ENCODE measurements at regions not wholly inside any gene's neighbourhood (a gene's known extent, or its start where the extent isn't known, plus 50 kb on each side); places are given as distances from the start of the nearest gene placed in this dataset.

GRCh38 chr7:84250452-84250851 is 55.9 kb upstream of the SEMA3A start:
- Histone ChIP-seq H3K4me2 (ENCODE audit: low read depth, low read length, poor library complexity, severe bottlenecking) (no peak overlapping the region), H3K36me3 (ENCODE audit: insufficient read depth, low read length) (no peaks in the 10 kb centered on the region), H3K27me3 (ENCODE audit: low read length) (no peaks in the 10 kb centered on the region), H3K4me1 (ENCODE audit: low read length) (no peaks in the 10 kb centered on the region), H3K4me3 (ENCODE audit: low read length) (no peak overlapping the region), H3K9me2 (replicated peaks; ENCODE audit: insufficient read depth, low read length) (no peaks in the 10 kb centered on the region), H3K9ac (ENCODE audit: low read length) (no peak overlapping the region), H3K79me2 (ENCODE audit: low read length) (no peaks in the 10 kb centered on the region), H3K27ac (ENCODE audit: low read length) (no peak overlapping the region), H2AFZ (ENCODE audit: low read length) (no peak overlapping the region), H4K20me1 (ENCODE audit: insufficient read depth, low read depth, low read length) (no peaks in the 10 kb centered on the region), H3K9me3 (ENCODE audit: low read length) (peaks cover 2% of the 10 kb centered on the region; the same call in 1 of the 2 replicates)
- DNase-seq = no peak

- no peaks in the 10 kb centered on the region for H3K36me3 ChIP-seq (ENCODE audit: insufficient read depth, low read length)
- no peaks in the 10 kb centered on the region for H3K4me1 ChIP-seq (ENCODE audit: low read length)
Observed at GRCh38 chr7:84249656-84250055, 55.1 kb upstream of the SEMA3A start.

GRCh38 chr7:84248843-84249242 is 54.3 kb upstream of the SEMA3A start:
- Histone ChIP-seq H4K20me1 (ENCODE audit: insufficient read depth, low read depth, low read length) (no peaks in the 10 kb centered on the region), H3K36me3 (ENCODE audit: insufficient read depth, low read length) (no peaks in the 10 kb centered on the region), H2AFZ (ENCODE audit: low read length) (no peak overlapping the region), H3K4me2 (ENCODE audit: low read depth, low read length, poor library complexity, severe bottlenecking) (no peak overlapping the region), H3K9ac (ENCODE audit: low read length) (no peak overlapping the region), H3K9me3 (ENCODE audit: low read length) (peaks cover 2% of the 10 kb centered on the region; the same call in 1 of the 2 replicates), H3K4me1 (ENCODE audit: low read length) (no peaks in the 10 kb centered on the region), H3K79me2 (ENCODE audit: low read length) (no peaks in the 10 kb centered on the region), H3K4me3 (ENCODE audit: low read length) (no peak overlapping the region), H3K9me2 (replicated peaks; ENCODE audit: insufficient read depth, low read length) (no peaks in the 10 kb centered on the region), H3K27me3 (ENCODE audit: low read length) (no peaks in the 10 kb centered on the region), H3K27ac (ENCODE audit: low read length) (no peak overlapping the region)
- no peak for DNase-seq

More at GRCh38 chr7:84249656-84250055, 55.1 kb upstream of the SEMA3A start:
- no peak overlapping the region for H2AFZ ChIP-seq (ENCODE audit: low read length)
- H3K9me2 ChIP-seq (replicated peaks; ENCODE audit: insufficient read depth, low read length) = no peaks in the 10 kb centered on the region
- H3K79me2 ChIP-seq (ENCODE audit: low read length) = no peaks in the 10 kb centered on the region
- no peak overlapping the region for H3K4me2 ChIP-seq (ENCODE audit: low read depth, low read length, poor library complexity, severe bottlenecking)
- peaks cover 2% of the 10 kb centered on the region; the same call in 1 of the 2 replicates for H3K9me3 ChIP-seq (ENCODE audit: low read length)
- H3K27ac ChIP-seq (ENCODE audit: low read length) = no peak overlapping the region
- H3K27me3 ChIP-seq (ENCODE audit: low read length) = no peaks in the 10 kb centered on the region
- no peak overlapping the region for H3K9ac ChIP-seq (ENCODE audit: low read length)
- DNase-seq = no peak
- no peak overlapping the region for H3K4me3 ChIP-seq (ENCODE audit: low read length)
- H4K20me1 ChIP-seq (ENCODE audit: insufficient read depth, low read depth, low read length) = no peaks in the 10 kb centered on the region

- no peak for DNase-seq
- no peaks in the 10 kb centered on the region for H4K20me1 ChIP-seq (ENCODE audit: insufficient read depth, low read depth, low read length)
- no peak overlapping the region for H3K27ac ChIP-seq (ENCODE audit: low read length)
- no peak overlapping the region for H3K9ac ChIP-seq (ENCODE audit: low read length)
- H3K36me3 ChIP-seq (ENCODE audit: insufficient read depth, low read length) = no peaks in the 10 kb centered on the region
- no peak overlapping the region for H3K4me2 ChIP-seq (ENCODE audit: low read depth, low read length, poor library complexity, severe bottlenecking)
- no peaks in the 10 kb centered on the region for H3K27me3 ChIP-seq (ENCODE audit: low read length)
- H2AFZ ChIP-seq (ENCODE audit: low read length) = no peak overlapping the region
- H3K9me3 ChIP-seq (ENCODE audit: low read length) = peaks cover 2% of the 10 kb centered on the region; the same call in 1 of the 2 replicates
- no peaks in the 10 kb centered on the region for H3K4me1 ChIP-seq (ENCODE audit: low read length)
- no peak overlapping the region for H3K4me3 ChIP-seq (ENCODE audit: low read length)
- no peaks in the 10 kb centered on the region for H3K9me2 ChIP-seq (replicated peaks; ENCODE audit: insufficient read depth, low read length)
- no peaks in the 10 kb centered on the region for H3K79me2 ChIP-seq (ENCODE audit: low read length)
Observed at GRCh38 chr7:84248267-84248666, 53.7 kb upstream of the SEMA3A start.

- no peak overlapping the region for H3K27ac ChIP-seq (ENCODE audit: low read length)
- H3K27me3 ChIP-seq (ENCODE audit: low read length) = no peaks in the 10 kb centered on the region
- no peaks in the 10 kb centered on the region for H3K36me3 ChIP-seq (ENCODE audit: insufficient read depth, low read length)
- H3K79me2 ChIP-seq (ENCODE audit: low read length) = no peaks in the 10 kb centered on the region
- DNase-seq = no peak
- no peak overlapping the region for H3K4me2 ChIP-seq (ENCODE audit: low read depth, low read length, poor library complexity, severe bottlenecking)
- no peak overlapping the region for H3K4me3 ChIP-seq (ENCODE audit: low read length)
- no peaks in the 10 kb centered on the region for H4K20me1 ChIP-seq (ENCODE audit: insufficient read depth, low read depth, low read length)
- H3K9me2 ChIP-seq (replicated peaks; ENCODE audit: insufficient read depth, low read length) = no peaks in the 10 kb centered on the region
- no peaks in the 10 kb centered on the region for H3K4me1 ChIP-seq (ENCODE audit: low read length)
- H3K9ac ChIP-seq (ENCODE audit: low read length) = no peak overlapping the region
- no peak overlapping the region for H2AFZ ChIP-seq (ENCODE audit: low read length)
- H3K9me3 ChIP-seq (ENCODE audit: low read length) = peaks cover 2% of the 10 kb centered on the region; the same call in 1 of the 2 replicates
Observed at GRCh38 chr7:84247591-84247990, 53.0 kb upstream of the SEMA3A start.

GRCh38 chr7:84245835-84246234 is 51.2 kb upstream of the SEMA3A start:
- no peak overlapping the region for H3K27ac ChIP-seq (ENCODE audit: low read length)
- H3K4me3 ChIP-seq (ENCODE audit: low read length) = no peak overlapping the region
- H3K9me3 ChIP-seq (ENCODE audit: low read length) = no peaks in the 10 kb centered on the region; the same call in 1 of the 2 replicates
- no peak overlapping the region for H3K9ac ChIP-seq (ENCODE audit: low read length)
- no peak for DNase-seq
- H3K9me2 ChIP-seq (replicated peaks; ENCODE audit: insufficient read depth, low read length) = no peaks in the 10 kb centered on the region
- no peak overlapping the region for H3K4me2 ChIP-seq (ENCODE audit: low read depth, low read length, poor library complexity, severe bottlenecking)
- no peaks in the 10 kb centered on the region for H3K79me2 ChIP-seq (ENCODE audit: low read length)
- no peaks in the 10 kb centered on the region for H4K20me1 ChIP-seq (ENCODE audit: insufficient read depth, low read depth, low read length)
- H3K36me3 ChIP-seq (ENCODE audit: insufficient read depth, low read length) = no peaks in the 10 kb centered on the region
- H3K4me1 ChIP-seq (ENCODE audit: low read length) = no peaks in the 10 kb centered on the region
- no peak overlapping the region for H2AFZ ChIP-seq (ENCODE audit: low read length)
- no peaks in the 10 kb centered on the region for H3K27me3 ChIP-seq (ENCODE audit: low read length)
